ENCODE measurements at regions not wholly inside any gene's neighbourhood (a gene's known extent, or its start where the extent isn't known, plus 50 kb on each side); places are given as distances from the start of the nearest gene placed in this dataset.
"Not testable (repeated sequence)": the region's sequence is repeated elsewhere in the genome, so short reads cannot be mapped to it uniquely, and the experiment has no call there.

GRCh38 chr11:135075740-135076139 lies 663.7 kb upstream of the B3GAT1 start:
- no peak for DNase-seq

- DNase-seq: no peak
Measured at GRCh38 chr11:135074397-135074998, 662.5 kb upstream of the B3GAT1 start.

- no peak for DNase-seq
Measured at GRCh38 chr11:135073870-135074269, 661.8 kb upstream of the B3GAT1 start.

GRCh38 chr11:135073381-135073780 lies 661.3 kb upstream of the B3GAT1 start:
- DNase-seq: no peak

GRCh38 chr11:135069890-135070289 lies 657.8 kb upstream of the B3GAT1 start:
- DNase-seq: no peak

GRCh38 chr11:135069063-135069462 lies 657.0 kb upstream of the B3GAT1 start:
- DNase-seq: no peak

- no peak for DNase-seq
Measured at GRCh38 chr11:135062994-135063393, 651.0 kb upstream of the B3GAT1 start.

- DNase-seq: no peak
Measured at GRCh38 chr11:135061166-135061565, 649.1 kb upstream of the B3GAT1 start.

- DNase-seq: no peak
Measured at GRCh38 chr11:135046986-135047385, 634.9 kb upstream of the B3GAT1 start.

- no peak for DNase-seq
Measured at GRCh38 chr11:135046556-135046955, 634.5 kb upstream of the B3GAT1 start.

GRCh38 chr11:135043434-135043833 lies 631.4 kb upstream of the B3GAT1 start:
- no peak for DNase-seq

GRCh38 chr11:135037828-135038227 lies 625.8 kb upstream of the B3GAT1 start:
- no peak for DNase-seq

GRCh38 chr11:135036488-135037297 lies 624.7 kb upstream of the B3GAT1 start:
- DNase-seq: no peak

GRCh38 chr11:135035282-135035681 lies 623.2 kb upstream of the B3GAT1 start:
- no peak for DNase-seq

GRCh38 chr11:135033540-135033939 lies 621.5 kb upstream of the B3GAT1 start:
- peak; percentile 37 for DNase-seq

GRCh38 chr11:135031205-135031989 lies 619.4 kb upstream of the B3GAT1 start:
- no peak for DNase-seq

GRCh38 chr11:135027461-135027860 lies 615.4 kb upstream of the B3GAT1 start:
- no peak for DNase-seq

GRCh38 chr11:135023499-135023898 lies 611.5 kb upstream of the B3GAT1 start:
- no peak for DNase-seq

- DNase-seq: no peak
Measured at GRCh38 chr11:135022454-135022853, 610.4 kb upstream of the B3GAT1 start.

- DNase-seq: no peak
Measured at GRCh38 chr11:135019899-135020298, 607.9 kb upstream of the B3GAT1 start.

- no peak for DNase-seq
Measured at GRCh38 chr11:135019343-135019871, 607.4 kb upstream of the B3GAT1 start.

GRCh38 chr11:135017296-135017695 lies 605.3 kb upstream of the B3GAT1 start:
- no peak for DNase-seq

- no peak for DNase-seq
Measured at GRCh38 chr11:135015966-135016365, 603.9 kb upstream of the B3GAT1 start.

- DNase-seq: not testable (repeated sequence)
Measured at GRCh38 chr11:135011313-135011712, 599.3 kb upstream of the B3GAT1 start.

All from NCI-H774 (cell line).